Calu3 (cell line): ENCODE measurements at regions not wholly inside any gene's neighbourhood (a gene's known extent, or its start where the extent isn't known, plus 50 kb on each side); places are given as distances from the start of the nearest gene placed in this dataset.

ENCODE experiments used
- BruUV-seq: library from RNA; stranded (reverse); fragments of 400-500 nt; replicated peaks from 2 replicates; lab custom pipeline; 2021; lab: Mats Ljungman, UMichigan
- CTCF ChIA-PET: fragments of 300-600 bp; sonication (Branson Sonifier 250); formaldehyde crosslinking; loops from one replicate; lab custom pipeline; 2022; ENCODE audit warnings: antibody characterized with exemption; lab: Charles Lee
- DNase-seq: peaks from one replicate; pipeline ENCODE4 v3.0.0; 2022
- H3K27ac Mint-ChIP-seq: one replicate; pipeline ENCODE4 v1.8.0; 2022; ENCODE audit warnings: mixed read lengths; ENCODE audit not compliant: unreplicated experiment
- H3K27me3 Mint-ChIP-seq: one replicate; pipeline ENCODE4 v1.8.0; 2022; ENCODE audit warnings: mixed read lengths; ENCODE audit not compliant: unreplicated experiment
- H3K36me3 Mint-ChIP-seq: one replicate; pipeline ENCODE4 v1.8.0; 2022; ENCODE audit warnings: mild to moderate bottlenecking, moderate library complexity, mixed read lengths; ENCODE audit not compliant: insufficient read depth, unreplicated experiment
- H3K4me1 Mint-ChIP-seq: one replicate; pipeline ENCODE4 v1.8.0; 2022; ENCODE audit warnings: mild to moderate bottlenecking, low read depth, mixed read lengths; ENCODE audit not compliant: unreplicated experiment
- H3K4me3 Mint-ChIP-seq: one replicate; pipeline ENCODE4 v1.8.0; 2022; ENCODE audit warnings: mild to moderate bottlenecking, low read depth, moderate library complexity, mixed read lengths; ENCODE audit not compliant: unreplicated experiment
- H3K9me3 Mint-ChIP-seq: one replicate; pipeline ENCODE4 v1.8.0; 2022; ENCODE audit warnings: low read depth, mixed read lengths; ENCODE audit not compliant: unreplicated experiment
- intact Hi-C: fragments of 100-400 bp; cut with micrococcal nuclease; formaldehyde crosslinking; loops from one replicate; pipeline ENCODE4 v1.10.0; 2022; ENCODE audit not compliant: unreplicated experiment
- TF ChIP-seq, protein P1 (sequence below): fragments of 200-600 bp; IDR thresholded peaks from one replicate; pipeline ENCODE4 v1.8.0; 2022; ENCODE audit warnings: antibody characterized with exemption; ENCODE audit not compliant: unreplicated experiment

DNA sequence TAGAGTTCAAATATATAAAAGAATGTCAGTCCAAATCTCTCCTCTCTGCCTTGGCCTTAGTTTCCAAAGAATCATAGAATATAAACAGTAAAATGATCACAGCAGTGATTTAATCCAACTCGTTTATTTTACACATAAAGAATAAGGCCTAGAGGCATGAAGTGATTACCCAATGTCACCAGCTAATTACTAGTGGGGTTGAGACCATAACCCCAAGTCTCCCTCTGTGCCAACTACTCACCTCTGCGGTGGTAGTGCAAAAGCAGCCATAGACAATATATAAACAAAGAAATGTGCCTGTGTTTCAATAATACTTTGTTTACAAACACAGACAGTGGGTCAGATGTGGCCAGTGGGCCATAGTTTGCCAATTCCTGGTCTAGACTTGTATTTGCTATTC lies 96.6 kb upstream of the FAT3 start:
- CTCF ChIA-PET = no interaction called here
- intact Hi-C loops = no loop called here
- H3K27me3 Mint-ChIP-seq = no peaks in the 10 kb centered on the region
- H3K9me3 Mint-ChIP-seq = peaks cover 5% of the 10 kb centered on the region
- H3K4me1 Mint-ChIP-seq = no peaks in the 10 kb centered on the region
- BruUV-seq = no TSS peak
- H3K27ac Mint-ChIP-seq = no peak overlapping the region
- DNase-seq = no peak
- TF ChIP-seq, protein P1, sequence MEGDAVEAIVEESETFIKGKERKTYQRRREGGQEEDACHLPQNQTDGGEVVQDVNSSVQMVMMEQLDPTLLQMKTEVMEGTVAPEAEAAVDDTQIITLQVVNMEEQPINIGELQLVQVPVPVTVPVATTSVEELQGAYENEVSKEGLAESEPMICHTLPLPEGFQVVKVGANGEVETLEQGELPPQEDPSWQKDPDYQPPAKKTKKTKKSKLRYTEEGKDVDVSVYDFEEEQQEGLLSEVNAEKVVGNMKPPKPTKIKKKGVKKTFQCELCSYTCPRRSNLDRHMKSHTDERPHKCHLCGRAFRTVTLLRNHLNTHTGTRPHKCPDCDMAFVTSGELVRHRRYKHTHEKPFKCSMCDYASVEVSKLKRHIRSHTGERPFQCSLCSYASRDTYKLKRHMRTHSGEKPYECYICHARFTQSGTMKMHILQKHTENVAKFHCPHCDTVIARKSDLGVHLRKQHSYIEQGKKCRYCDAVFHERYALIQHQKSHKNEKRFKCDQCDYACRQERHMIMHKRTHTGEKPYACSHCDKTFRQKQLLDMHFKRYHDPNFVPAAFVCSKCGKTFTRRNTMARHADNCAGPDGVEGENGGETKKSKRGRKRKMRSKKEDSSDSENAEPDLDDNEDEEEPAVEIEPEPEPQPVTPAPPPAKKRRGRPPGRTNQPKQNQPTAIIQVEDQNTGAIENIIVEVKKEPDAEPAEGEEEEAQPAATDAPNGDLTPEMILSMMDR = no peak
- H3K36me3 Mint-ChIP-seq = no peaks in the 10 kb centered on the region
- H3K4me3 Mint-ChIP-seq = no peak overlapping the region

DNA sequence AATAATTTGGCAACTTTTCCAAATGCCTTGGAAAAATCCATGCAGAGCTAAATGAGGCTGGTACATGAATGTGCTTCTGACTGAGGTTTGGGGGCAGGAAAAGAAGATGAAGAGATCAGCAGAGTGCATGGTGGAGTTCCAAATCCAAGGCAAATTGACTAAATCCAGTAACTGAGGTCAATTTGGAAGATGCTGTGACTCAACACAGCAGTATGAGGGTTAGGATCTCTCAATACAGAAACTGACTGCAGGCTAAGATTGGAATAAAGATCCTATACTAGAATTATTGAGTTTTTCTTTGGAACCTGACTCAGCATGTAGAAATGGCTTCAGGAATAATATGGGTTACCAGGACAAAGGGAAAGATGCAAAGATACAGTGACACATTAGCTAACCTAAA lies 99.3 kb upstream of the FAT3 start:
- Mint-ChIP-seq H3K9me3 (no peaks in the 10 kb centered on the region), H3K27ac (no peak overlapping the region), H3K36me3 (no peaks in the 10 kb centered on the region), H3K4me1 (no peaks in the 10 kb centered on the region), H3K27me3 (no peaks in the 10 kb centered on the region), H3K4me3 (no peak overlapping the region)
- CTCF ChIA-PET = no interaction called here
- intact Hi-C loops = no loop called here
- no peak for DNase-seq
- TF ChIP-seq, protein P1 = no peak
- BruUV-seq = no TSS peak

DNA sequence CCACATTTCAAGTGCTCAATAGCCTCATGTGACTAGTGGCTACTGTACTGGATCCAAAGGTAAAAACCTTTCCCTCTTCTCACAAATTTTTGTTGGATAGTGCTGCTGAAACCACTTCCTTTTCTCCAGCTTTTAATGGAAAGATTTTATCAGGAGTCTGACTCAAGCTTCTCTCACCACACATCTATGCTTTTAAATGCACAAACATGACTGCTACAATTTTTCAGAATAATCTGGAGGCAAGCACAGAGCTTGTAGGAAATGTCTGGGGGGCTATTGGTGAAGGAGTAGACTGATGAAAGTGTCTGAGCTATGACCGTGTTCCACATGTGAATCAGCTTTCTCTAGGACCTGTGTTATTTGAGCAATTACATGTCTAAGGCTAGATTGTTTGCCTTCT lies 101.1 kb upstream of the FAT3 start:
- TF ChIP-seq, protein P1 = no peak
- Mint-ChIP-seq H3K4me3 (no peak overlapping the region), H3K36me3 (no peaks in the 10 kb centered on the region), H3K27ac (no peak overlapping the region), H3K4me1 (no peaks in the 10 kb centered on the region), H3K27me3 (no peaks in the 10 kb centered on the region), H3K9me3 (no peaks in the 10 kb centered on the region)
- CTCF ChIA-PET = no interaction called here
- BruUV-seq = no TSS peak
- intact Hi-C loops = no loop called here
- DNase-seq = no peak

DNA sequence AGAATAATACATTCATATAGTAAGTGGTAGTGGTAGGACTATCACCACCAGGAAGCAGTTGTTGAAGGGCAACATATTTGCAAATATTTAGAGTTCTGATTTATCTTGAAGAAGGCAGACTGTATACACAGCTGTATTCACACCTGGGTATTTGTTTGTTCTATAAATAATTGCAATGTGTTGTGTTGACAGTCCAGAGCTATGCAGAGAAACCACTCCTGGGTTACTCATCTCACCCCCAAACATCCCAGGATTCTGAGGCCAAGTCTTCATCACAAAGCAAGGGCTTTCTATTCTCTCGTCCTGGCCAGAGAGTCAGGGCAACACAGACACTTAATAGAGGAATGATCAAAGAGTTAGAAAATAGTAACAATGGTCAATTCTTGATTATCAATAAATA lies 102.1 kb upstream of the FAT3 start:
- TF ChIP-seq, protein P1 = no peak
- no TSS peak for BruUV-seq
- Mint-ChIP-seq H3K27ac (no peak overlapping the region), H3K9me3 (no peaks in the 10 kb centered on the region), H3K36me3 (no peaks in the 10 kb centered on the region), H3K4me3 (no peak overlapping the region), H3K27me3 (no peaks in the 10 kb centered on the region), H3K4me1 (no peaks in the 10 kb centered on the region)
- intact Hi-C loops = no loop called here
- no peak for DNase-seq
- CTCF ChIA-PET = no interaction called here
